Activated naive CD4-positive, alpha-beta T cell treated with anti-CD3 and anti-CD28 coated beads, Interleukin-2, amount 50 U/mL, for 72 hours (primary cell): ENCODE measurements at regions not wholly inside any gene's neighbourhood (a gene's known extent, or its start where the extent isn't known, plus 50 kb on each side); places are given as distances from the start of the nearest gene placed in this dataset.

ENCODE experiments used
- ATAC-seq, 2 donors: fragments of 150-1000 bp; cut with Tn5 transposase; 2 replicates each; pipeline ENCODE4 v1.10.0; 2021; ENCODE audit warnings: mild to moderate bottlenecking in 2 of 2, moderate library complexity in 2 of 2
- DNase-seq, 2 donors: peaks; one replicate each; pipeline ENCODE4 v3.0.0; 2021 to 2022; ENCODE audit warnings: low spot score in 2 of 2
- H3K27ac Mint-ChIP-seq, 2 donors: one replicate each; pipeline ENCODE4 v1.8.0; 2022; ENCODE audit warnings: mild to moderate bottlenecking in 2 of 2, mixed read lengths in 2 of 2
- H3K36me3 Mint-ChIP-seq, 2 donors: one replicate each; pipeline ENCODE4 v1.8.0; 2022; ENCODE audit warnings: mixed read lengths in 2 of 2
- H3K9me3 Mint-ChIP-seq, 2 donors: one replicate each; pipeline ENCODE4 v1.8.0; 2022; ENCODE audit warnings: mixed read lengths in 2 of 2

- ATAC-seq (no peak), DNase-seq (no peak)
- Mint-ChIP-seq H3K9me3 (no peaks in the 10 kb centered on the region), H3K36me3 (no peaks in the 10 kb centered on the region), H3K27ac (no peak overlapping the region)
Observed at GRCh38 chr3:18121020-18121419, 304.1 kb downstream of the SATB1 start.

GRCh38 chr3:18119866-18120265 is 305.3 kb downstream of the SATB1 start:
- Mint-ChIP-seq H3K36me3 (no peaks in the 10 kb centered on the region), H3K9me3 (no peaks in the 10 kb centered on the region), H3K27ac (no peak overlapping the region)
- no peak for ATAC-seq
- no peak for DNase-seq

GRCh38 chr3:18114894-18115293 is 310.2 kb downstream of the SATB1 start:
- ATAC-seq: no peak
- H3K36me3 Mint-ChIP-seq: no peaks in the 10 kb centered on the region
- DNase-seq: no peak
- no peak overlapping the region for H3K27ac Mint-ChIP-seq
- H3K9me3 Mint-ChIP-seq: no peaks in the 10 kb centered on the region

- ATAC-seq: no peak
- H3K27ac Mint-ChIP-seq: no peak overlapping the region
- H3K9me3 Mint-ChIP-seq: no peaks in the 10 kb centered on the region
- no peak for DNase-seq
- no peaks in the 10 kb centered on the region for H3K36me3 Mint-ChIP-seq
Observed at GRCh38 chr3:18113417-18113816, 311.7 kb downstream of the SATB1 start.

GRCh38 chr3:18112674-18113375 is 312.3 kb downstream of the SATB1 start:
- H3K36me3 Mint-ChIP-seq: no peaks in the 10 kb centered on the region
- no peak for DNase-seq
- peaks cover 0 to 5% of the 10 kb centered on the region in 2 donors for H3K9me3 Mint-ChIP-seq
- no peak overlapping the region for H3K27ac Mint-ChIP-seq
- ATAC-seq: no peak

- H3K9me3 Mint-ChIP-seq: peaks cover 0 to 5% of the 10 kb centered on the region in 2 donors
- no peaks in the 10 kb centered on the region for H3K36me3 Mint-ChIP-seq
- ATAC-seq (peak; percentile 39 to 65), DNase-seq (no peak)
- H3K27ac Mint-ChIP-seq: peak overlapping the region in 1 of 2 donors; percentile 41
Observed at GRCh38 chr3:18111796-18112232, 313.3 kb downstream of the SATB1 start.

- ATAC-seq: no peak
- no peaks in the 10 kb centered on the region for H3K36me3 Mint-ChIP-seq
Observed at GRCh38 chr3:18103591-18103990, 321.5 kb downstream of the SATB1 start.

GRCh38 chr3:18100121-18100520 is 325.0 kb downstream of the SATB1 start:
- DNase-seq (no peak), ATAC-seq (peak in 1 of 2 donors; percentile 15)
- peak overlapping the region in 1 of 2 donors; percentile 82 for H3K27ac Mint-ChIP-seq
- H3K36me3 Mint-ChIP-seq: peaks cover 7 to 14% of the 10 kb centered on the region in 2 donors
- peaks cover 5 to 13% of the 10 kb centered on the region in 2 donors for H3K9me3 Mint-ChIP-seq

More at GRCh38 chr3:18103591-18103990, 321.5 kb downstream of the SATB1 start:
- no peak overlapping the region for H3K27ac Mint-ChIP-seq
- peaks cover 0 to 5% of the 10 kb centered on the region in 2 donors for H3K9me3 Mint-ChIP-seq
- DNase-seq: no peak

- ATAC-seq (peak; percentile 71 to 74), DNase-seq (no peak)
- Mint-ChIP-seq H3K27ac (peak overlapping the region in 1 of 2 donors; percentile 82), H3K9me3 (peaks cover 5 to 13% of the 10 kb centered on the region in 2 donors), H3K36me3 (peaks cover 7 to 14% of the 10 kb centered on the region in 2 donors)
Observed at GRCh38 chr3:18099611-18100010, 325.5 kb downstream of the SATB1 start.

- DNase-seq (peak; percentile 41 to 72), ATAC-seq (peak; percentile 95 to 98)
- H3K27ac Mint-ChIP-seq: peak overlapping the region in 1 of 2 donors; percentile 82
- H3K9me3 Mint-ChIP-seq: peaks cover 5 to 13% of the 10 kb centered on the region in 2 donors
- peaks cover 7 to 14% of the 10 kb centered on the region in 2 donors for H3K36me3 Mint-ChIP-seq
Observed at GRCh38 chr3:18098960-18099587, 326.1 kb downstream of the SATB1 start.

GRCh38 chr3:18097989-18098388 is 327.1 kb downstream of the SATB1 start:
- H3K27ac Mint-ChIP-seq: no peak overlapping the region
- no peak for ATAC-seq
- peaks cover 7 to 14% of the 10 kb centered on the region in 2 donors for H3K36me3 Mint-ChIP-seq

GRCh38 chr3:18097473-18097872 is 327.7 kb downstream of the SATB1 start:
- peaks cover 7 to 14% of the 10 kb centered on the region in 2 donors for H3K36me3 Mint-ChIP-seq
- no peak overlapping the region for H3K27ac Mint-ChIP-seq
- DNase-seq: no peak
- H3K9me3 Mint-ChIP-seq: peaks cover 5 to 13% of the 10 kb centered on the region in 2 donors
- no peak for ATAC-seq

More at GRCh38 chr3:18097989-18098388, 327.1 kb downstream of the SATB1 start:
- peaks cover 5 to 13% of the 10 kb centered on the region in 2 donors for H3K9me3 Mint-ChIP-seq
- DNase-seq: no peak

- no peak for ATAC-seq
Observed at GRCh38 chr3:18092726-18093125, 332.4 kb downstream of the SATB1 start.

GRCh38 chr3:18090377-18090776 is 334.8 kb downstream of the SATB1 start:
- Mint-ChIP-seq H3K9me3 (no peaks in the 10 kb centered on the region), H3K36me3 (no peaks in the 10 kb centered on the region), H3K27ac (no peak overlapping the region)
- DNase-seq (no peak), ATAC-seq (no peak)

More at GRCh38 chr3:18092726-18093125, 332.4 kb downstream of the SATB1 start:
- Mint-ChIP-seq H3K36me3 (peaks cover 5 to 11% of the 10 kb centered on the region in 2 donors), H3K27ac (no peak overlapping the region), H3K9me3 (peaks cover 2 to 11% of the 10 kb centered on the region in 2 donors)
- DNase-seq: no peak

GRCh38 chr3:18087988-18088387 is 337.2 kb downstream of the SATB1 start:
- Mint-ChIP-seq H3K9me3 (no peaks in the 10 kb centered on the region), H3K27ac (peak overlapping the region in 1 of 2 donors; percentile 28), H3K36me3 (no peaks in the 10 kb centered on the region)
- DNase-seq (no peak), ATAC-seq (peak; percentile 22 to 73)

GRCh38 chr3:18086760-18087159 is 338.4 kb downstream of the SATB1 start:
- H3K27ac Mint-ChIP-seq: no peak overlapping the region
- DNase-seq (no peak), ATAC-seq (no peak)
- H3K9me3 Mint-ChIP-seq: no peaks in the 10 kb centered on the region
- no peaks in the 10 kb centered on the region for H3K36me3 Mint-ChIP-seq

GRCh38 chr3:18086078-18086477 is 339.1 kb downstream of the SATB1 start:
- H3K9me3 Mint-ChIP-seq: no peaks in the 10 kb centered on the region
- DNase-seq (no peak), ATAC-seq (no peak)
- H3K27ac Mint-ChIP-seq: no peak overlapping the region
- no peaks in the 10 kb centered on the region for H3K36me3 Mint-ChIP-seq
